NB4 (cell line): ENCODE measurements at regions not wholly inside any gene's neighbourhood (a gene's known extent, or its start where the extent isn't known, plus 50 kb on each side); places are given as distances from the start of the nearest gene placed in this dataset.

ENCODE experiments used
- POLR2A ChIP-seq: IDR thresholded peaks from 2 replicates; pipeline ENCODE4 v1.6.1; 2011; ENCODE audit warnings: mild to moderate bottlenecking; ENCODE audit not compliant: insufficient read length; ENCODE audit errors: extremely low read depth
- TF ChIP-seq, protein P1 (sequence below): IDR thresholded peaks from one replicate; pipeline ENCODE4 v1.5.1; 2012; ENCODE audit warnings: low read depth, low read length
- TF ChIP-seq, protein P2 (sequence below): IDR thresholded peaks from 2 replicates; pipeline ENCODE4 v1.6.1; 2011; ENCODE audit warnings: low read depth, low read length

GRCh38 chr6:11921017-11921438 lies 91.1 kb upstream of the HIVEP1 start:
- TF ChIP-seq, protein P1, sequence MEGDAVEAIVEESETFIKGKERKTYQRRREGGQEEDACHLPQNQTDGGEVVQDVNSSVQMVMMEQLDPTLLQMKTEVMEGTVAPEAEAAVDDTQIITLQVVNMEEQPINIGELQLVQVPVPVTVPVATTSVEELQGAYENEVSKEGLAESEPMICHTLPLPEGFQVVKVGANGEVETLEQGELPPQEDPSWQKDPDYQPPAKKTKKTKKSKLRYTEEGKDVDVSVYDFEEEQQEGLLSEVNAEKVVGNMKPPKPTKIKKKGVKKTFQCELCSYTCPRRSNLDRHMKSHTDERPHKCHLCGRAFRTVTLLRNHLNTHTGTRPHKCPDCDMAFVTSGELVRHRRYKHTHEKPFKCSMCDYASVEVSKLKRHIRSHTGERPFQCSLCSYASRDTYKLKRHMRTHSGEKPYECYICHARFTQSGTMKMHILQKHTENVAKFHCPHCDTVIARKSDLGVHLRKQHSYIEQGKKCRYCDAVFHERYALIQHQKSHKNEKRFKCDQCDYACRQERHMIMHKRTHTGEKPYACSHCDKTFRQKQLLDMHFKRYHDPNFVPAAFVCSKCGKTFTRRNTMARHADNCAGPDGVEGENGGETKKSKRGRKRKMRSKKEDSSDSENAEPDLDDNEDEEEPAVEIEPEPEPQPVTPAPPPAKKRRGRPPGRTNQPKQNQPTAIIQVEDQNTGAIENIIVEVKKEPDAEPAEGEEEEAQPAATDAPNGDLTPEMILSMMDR, result no peak
- TF ChIP-seq, protein P2, sequence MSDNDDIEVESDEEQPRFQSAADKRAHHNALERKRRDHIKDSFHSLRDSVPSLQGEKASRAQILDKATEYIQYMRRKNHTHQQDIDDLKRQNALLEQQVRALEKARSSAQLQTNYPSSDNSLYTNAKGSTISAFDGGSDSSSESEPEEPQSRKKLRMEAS, result no peak
- TF ChIP-seq POLR2A, result no peak
